GM19467 (cell line): ENCODE measurements at regions not wholly inside any gene's neighbourhood (a gene's known extent, or its start where the extent isn't known, plus 50 kb on each side); places are given as distances from the start of the nearest gene placed in this dataset.

Experiments
- ATAC-seq: cut with Tn5 transposase; IDR thresholded peaks from one replicate; pipeline ENCODE4 v1.9.1; 2021; ENCODE audit warnings: mild to moderate bottlenecking, moderate library complexity; ENCODE audit not compliant: unreplicated experiment

- ATAC-seq = no peak
Measured at GRCh38 chr2:128549094-128549493, 230.4 kb upstream of the HS6ST1 start.

- ATAC-seq = no peak
Measured at GRCh38 chr2:128549646-128550260, 231.1 kb upstream of the HS6ST1 start.

- ATAC-seq = no peak
Measured at GRCh38 chr2:128550389-128550788, 231.7 kb upstream of the HS6ST1 start.

GRCh38 chr2:128550801-128551416, 232.2 kb upstream of the HS6ST1 start:
- ATAC-seq = no peak

GRCh38 chr2:128551435-128551834, 232.8 kb upstream of the HS6ST1 start:
- no peak for ATAC-seq

- no peak for ATAC-seq
Measured at GRCh38 chr2:128552141-128552805, 233.6 kb upstream of the HS6ST1 start.

- ATAC-seq = no peak
Measured at GRCh38 chr2:128552806-128553551, 234.3 kb upstream of the HS6ST1 start.

GRCh38 chr2:128554151-128554769, 235.6 kb upstream of the HS6ST1 start:
- ATAC-seq = no peak

GRCh38 chr2:128555433-128555832, 236.8 kb upstream of the HS6ST1 start:
- no peak for ATAC-seq

GRCh38 chr2:128556089-128556488, 237.4 kb upstream of the HS6ST1 start:
- ATAC-seq = no peak

GRCh38 chr2:128556633-128557032, 238.0 kb upstream of the HS6ST1 start:
- ATAC-seq = no peak

GRCh38 chr2:128557069-128557468, 238.4 kb upstream of the HS6ST1 start:
- no peak for ATAC-seq

GRCh38 chr2:128557831-128558241, 239.2 kb upstream of the HS6ST1 start:
- ATAC-seq = no peak

- ATAC-seq = no peak
Measured at GRCh38 chr2:128558441-128558840, 239.8 kb upstream of the HS6ST1 start.

GRCh38 chr2:128558895-128559532, 240.3 kb upstream of the HS6ST1 start:
- ATAC-seq = no peak

- ATAC-seq = no peak
Measured at GRCh38 chr2:128559533-128560515, 241.2 kb upstream of the HS6ST1 start.

- ATAC-seq = no peak
Measured at GRCh38 chr2:128560718-128561117, 242.1 kb upstream of the HS6ST1 start.

GRCh38 chr2:128562471-128563347, 244.0 kb upstream of the HS6ST1 start:
- ATAC-seq = no peak

GRCh38 chr2:128563348-128563687, 244.7 kb upstream of the HS6ST1 start:
- ATAC-seq = no peak
